ENCODE measurements at regions not wholly inside any gene's neighbourhood (a gene's known extent, or its start where the extent isn't known, plus 50 kb on each side); places are given as distances from the start of the nearest gene placed in this dataset.

DNA sequence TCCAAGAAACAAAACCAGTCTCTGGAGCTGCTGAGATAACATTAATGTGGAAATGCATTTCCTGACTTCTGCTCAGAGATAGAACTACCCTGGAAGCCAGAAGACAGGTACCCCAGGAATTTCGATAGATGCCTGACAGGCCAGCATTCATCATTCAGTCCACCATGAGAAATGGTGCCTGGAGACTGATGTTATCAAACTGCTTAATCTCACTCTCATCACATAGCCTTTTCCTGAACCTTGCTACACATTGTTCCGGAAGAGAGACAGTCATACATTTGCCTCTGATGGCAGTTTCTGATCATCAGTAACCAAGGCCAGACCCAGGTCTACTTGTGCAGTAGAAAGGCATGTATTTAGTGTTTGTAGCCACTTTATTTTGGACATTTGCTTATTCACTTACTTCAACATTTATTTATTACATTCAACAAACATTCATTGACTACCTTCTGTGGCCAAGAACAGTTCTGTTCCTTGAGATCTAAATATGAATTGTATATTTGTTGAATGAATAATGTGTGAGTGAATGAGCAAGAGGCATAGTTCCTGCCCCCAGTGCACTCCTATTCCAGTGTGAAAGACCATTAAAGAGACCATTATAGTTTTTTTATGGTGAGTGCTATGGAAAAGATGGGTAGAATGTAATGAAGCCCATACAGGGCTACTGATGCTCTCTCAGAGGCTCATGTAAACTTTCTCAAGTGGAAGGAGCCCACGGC, 485.7 kb downstream of the NUF2 start:
- Histone ChIP-seq H3K4me3 (no peak overlapping the region), H3K9me3 (replicated peaks in 1 of 3) (no peaks in the 10 kb centered on the region)
- 55 to 62% (median 57%) methylated on average over 3 of the region's 3 CpGs for WGBS, 4 donors

GRCh38 chr1:163813251-163813650, 491.5 kb downstream of the NUF2 start:
- H3K9me3 ChIP-seq (replicated peaks in 1 of 3): no peaks in the 10 kb centered on the region
- TF ChIP-seq POLR2A (IDR thresholded peaks at IDR 0.05): no peak
- TF ChIP-seq, protein P1, sequence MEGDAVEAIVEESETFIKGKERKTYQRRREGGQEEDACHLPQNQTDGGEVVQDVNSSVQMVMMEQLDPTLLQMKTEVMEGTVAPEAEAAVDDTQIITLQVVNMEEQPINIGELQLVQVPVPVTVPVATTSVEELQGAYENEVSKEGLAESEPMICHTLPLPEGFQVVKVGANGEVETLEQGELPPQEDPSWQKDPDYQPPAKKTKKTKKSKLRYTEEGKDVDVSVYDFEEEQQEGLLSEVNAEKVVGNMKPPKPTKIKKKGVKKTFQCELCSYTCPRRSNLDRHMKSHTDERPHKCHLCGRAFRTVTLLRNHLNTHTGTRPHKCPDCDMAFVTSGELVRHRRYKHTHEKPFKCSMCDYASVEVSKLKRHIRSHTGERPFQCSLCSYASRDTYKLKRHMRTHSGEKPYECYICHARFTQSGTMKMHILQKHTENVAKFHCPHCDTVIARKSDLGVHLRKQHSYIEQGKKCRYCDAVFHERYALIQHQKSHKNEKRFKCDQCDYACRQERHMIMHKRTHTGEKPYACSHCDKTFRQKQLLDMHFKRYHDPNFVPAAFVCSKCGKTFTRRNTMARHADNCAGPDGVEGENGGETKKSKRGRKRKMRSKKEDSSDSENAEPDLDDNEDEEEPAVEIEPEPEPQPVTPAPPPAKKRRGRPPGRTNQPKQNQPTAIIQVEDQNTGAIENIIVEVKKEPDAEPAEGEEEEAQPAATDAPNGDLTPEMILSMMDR (IDR thresholded peaks at IDR 0.05): no peak
- intact Hi-C loops (cut with DNase I): no loop called here
- no peaks in the 10 kb centered on the region for H3K36me3 ChIP-seq (replicated peaks in 1 of 2)
- no peaks in the 10 kb centered on the region for H3K4me1 ChIP-seq (replicated peaks in 1 of 2)
- 37 to 77% (median 47%) methylated on average over 2 of the region's 2 CpGs for WGBS, 4 donors
- H3K27ac ChIP-seq: no peak overlapping the region
- H3K4me3 ChIP-seq: no peak overlapping the region
- DNase-seq: no peak
- H3K27me3 ChIP-seq: no peaks in the 10 kb centered on the region

More for the DNA sequence above, 485.7 kb downstream of the NUF2 start:
- TF ChIP-seq POLR2A (IDR thresholded peaks at IDR 0.05): no peak
- TF ChIP-seq, protein P1 (IDR thresholded peaks at IDR 0.05): no peak
- H3K36me3 ChIP-seq (replicated peaks in 1 of 2): no peaks in the 10 kb centered on the region
- no peaks in the 10 kb centered on the region for H3K27me3 ChIP-seq
- H3K27ac ChIP-seq: peak overlapping the region in 1 of 5 donors; percentile 40
- DNase-seq: peak in 3 of 7 donors; percentile 6 to 53 (median 12)
- H3K4me1 ChIP-seq (replicated peaks in 1 of 2): no peaks in the 10 kb centered on the region
- intact Hi-C loops (cut with DNase I): no loop called here

- intact Hi-C loops (cut with DNase I): no loop called here
- DNase-seq: no peak
- H3K27ac ChIP-seq: no peak overlapping the region
- no peaks in the 10 kb centered on the region for H3K36me3 ChIP-seq (replicated peaks in 1 of 2)
- H3K27me3 ChIP-seq: no peaks in the 10 kb centered on the region
- H3K4me3 ChIP-seq: no peak overlapping the region
- H3K4me1 ChIP-seq (replicated peaks in 1 of 2): peaks cover 0 to 3% of the 10 kb centered on the region in 2 donors
- no peaks in the 10 kb centered on the region for H3K9me3 ChIP-seq (replicated peaks in 1 of 3)
- no peak for TF ChIP-seq POLR2A (IDR thresholded peaks at IDR 0.05)
- TF ChIP-seq, protein P1 (IDR thresholded peaks at IDR 0.05): no peak
Observed at GRCh38 chr1:163820226-163820625, 498.5 kb downstream of the NUF2 start.

DNA sequence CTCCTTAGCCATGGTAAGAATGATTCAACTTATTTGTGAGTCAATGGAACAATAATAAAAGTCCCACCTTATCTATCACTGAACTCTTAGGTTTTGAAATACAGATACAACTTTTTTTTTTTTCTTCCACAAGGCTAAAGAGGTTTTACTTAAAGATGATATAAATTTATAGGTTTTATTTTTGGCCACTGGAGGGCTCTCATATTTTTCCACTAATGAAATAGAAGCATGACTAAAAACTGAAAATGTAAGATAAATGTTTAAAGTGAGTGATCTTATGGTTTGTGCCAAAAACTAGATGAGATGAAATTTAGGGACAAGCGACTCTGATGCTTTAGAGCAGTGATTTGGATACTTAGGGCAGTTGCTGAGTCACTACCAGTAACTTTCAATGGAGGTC, 499.0 kb downstream of the NUF2 start:
- intact Hi-C loops (cut with DNase I): no loop called here
- 48 to 64% (median 61%) methylated on average over 1 of the region's 1 CpG for WGBS, 4 donors
- Histone ChIP-seq H3K27me3 (no peaks in the 10 kb centered on the region), H3K9me3 (replicated peaks in 1 of 3) (no peaks in the 10 kb centered on the region), H3K4me3 (no peak overlapping the region), H3K36me3 (replicated peaks in 1 of 2) (no peaks in the 10 kb centered on the region), H3K4me1 (replicated peaks in 1 of 2) (peaks cover 0 to 3% of the 10 kb centered on the region in 2 donors), H3K27ac (no peak overlapping the region)
- TF ChIP-seq, protein P1 (IDR thresholded peaks at IDR 0.05): peak in 4 of 6 experiments; percentile 7 to 40 (median 28)
- no peak for TF ChIP-seq POLR2A (IDR thresholded peaks at IDR 0.05)
- no peak for DNase-seq
